GM19043 (cell line): ENCODE measurements at regions not wholly inside any gene's neighbourhood (a gene's known extent, or its start where the extent isn't known, plus 50 kb on each side); places are given as distances from the start of the nearest gene placed in this dataset.
"Not testable (repeated sequence)": the region's sequence is repeated elsewhere in the genome, so short reads cannot be mapped to it uniquely, and the experiment has no call there.

Experiments used
- ATAC-seq: cut with Tn5 transposase; IDR thresholded peaks from one replicate; pipeline ENCODE4 v1.9.1; 2021; ENCODE audit warnings: low read depth; ENCODE audit not compliant: unreplicated experiment

DNA sequence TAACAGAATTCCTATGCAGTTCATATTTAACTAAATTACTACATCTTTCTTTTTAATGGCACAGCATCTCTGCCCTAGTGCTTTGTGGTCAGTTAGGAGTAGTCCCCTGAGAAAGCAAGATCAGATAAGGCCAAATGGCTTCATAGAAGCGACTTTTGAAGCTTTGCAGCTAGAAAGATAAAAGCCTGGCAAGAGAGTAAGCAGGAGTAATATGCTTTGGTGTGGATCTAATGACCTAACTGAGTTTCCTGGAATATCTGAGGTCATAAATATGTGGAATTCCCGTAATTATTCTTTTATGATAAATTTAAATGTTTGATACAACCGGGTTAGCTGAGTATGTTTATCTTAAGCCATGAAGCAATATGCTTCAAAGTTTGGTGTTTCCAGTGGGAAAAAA is 374.9 kb upstream of the LRRC3B start:
- ATAC-seq = no peak

DNA sequence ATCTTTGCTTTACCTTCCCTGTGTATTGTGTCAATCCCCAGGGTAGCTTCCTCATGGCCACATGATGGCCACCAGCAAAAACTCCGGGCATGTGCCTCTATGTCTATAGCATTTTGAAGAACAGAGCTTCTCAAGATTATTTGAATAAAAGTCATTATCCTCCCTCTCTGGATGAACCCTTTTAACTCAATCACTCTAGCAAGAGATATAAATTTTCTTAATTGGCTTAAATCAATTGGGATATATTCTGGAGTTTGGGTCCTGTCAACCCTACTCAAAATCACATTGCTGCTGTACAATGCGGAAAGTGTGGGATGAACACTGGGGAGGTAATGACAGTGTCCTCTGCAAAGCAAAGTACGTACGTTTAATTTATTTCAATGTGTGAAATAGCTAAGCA is 370.6 kb upstream of the LRRC3B start:
- no peak for ATAC-seq

DNA sequence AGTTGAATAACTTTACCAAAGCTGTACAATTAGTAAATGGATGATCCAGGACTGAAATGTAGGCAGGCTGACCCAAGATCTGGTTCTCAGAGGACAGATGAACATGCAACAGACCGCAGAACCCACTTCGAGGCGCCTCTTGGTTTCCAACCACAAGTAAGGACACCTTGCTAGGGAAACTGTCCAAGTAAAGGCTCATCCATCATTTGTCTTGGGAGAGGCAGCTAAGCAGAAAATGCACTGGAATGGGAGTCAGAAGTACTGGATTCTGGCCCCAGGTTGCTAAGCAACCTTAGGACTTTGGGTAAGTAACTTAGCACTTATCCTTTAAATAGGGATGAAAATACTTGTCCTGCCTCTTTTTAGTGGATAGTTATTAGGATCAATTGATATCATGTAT is 366.3 kb upstream of the LRRC3B start:
- ATAC-seq = no peak

DNA sequence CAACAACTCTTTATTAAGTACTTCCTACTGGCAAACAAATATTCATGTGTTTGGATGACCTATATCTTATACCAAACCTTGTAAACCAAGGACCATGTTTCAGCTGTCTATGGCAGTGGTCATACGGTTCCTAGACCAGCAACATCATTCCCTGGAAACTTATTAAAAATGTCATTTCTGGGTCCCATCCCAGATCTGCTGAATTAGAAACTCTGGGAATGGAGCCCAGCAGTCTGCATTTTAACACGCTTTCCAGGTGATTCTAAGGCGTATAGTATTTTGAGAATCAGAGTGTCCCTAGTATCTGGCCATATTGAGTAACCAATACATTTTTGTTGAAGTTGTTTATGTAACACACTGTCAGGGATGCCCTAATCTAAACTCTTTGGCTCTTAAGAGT is 363.4 kb upstream of the LRRC3B start:
- ATAC-seq = no peak

DNA sequence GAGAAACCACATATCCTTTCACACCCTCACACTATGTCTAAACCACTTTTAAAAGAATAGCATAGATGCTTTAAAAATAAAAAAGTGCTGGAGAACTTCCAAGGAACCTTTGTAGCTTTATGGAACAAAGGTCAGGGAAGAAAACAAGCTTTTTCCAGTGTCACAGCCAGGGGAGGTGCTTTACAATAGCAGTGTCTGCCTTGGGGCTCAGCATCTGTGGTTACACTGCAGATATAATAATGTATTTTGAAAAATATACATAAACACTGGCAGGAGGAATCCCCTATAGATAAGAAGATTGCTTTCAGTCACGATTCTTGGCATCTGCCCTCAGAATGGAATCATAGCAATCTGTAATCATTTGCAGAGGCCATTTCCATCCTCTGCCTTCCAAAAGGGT is 362.4 kb upstream of the LRRC3B start:
- ATAC-seq = no peak

DNA sequence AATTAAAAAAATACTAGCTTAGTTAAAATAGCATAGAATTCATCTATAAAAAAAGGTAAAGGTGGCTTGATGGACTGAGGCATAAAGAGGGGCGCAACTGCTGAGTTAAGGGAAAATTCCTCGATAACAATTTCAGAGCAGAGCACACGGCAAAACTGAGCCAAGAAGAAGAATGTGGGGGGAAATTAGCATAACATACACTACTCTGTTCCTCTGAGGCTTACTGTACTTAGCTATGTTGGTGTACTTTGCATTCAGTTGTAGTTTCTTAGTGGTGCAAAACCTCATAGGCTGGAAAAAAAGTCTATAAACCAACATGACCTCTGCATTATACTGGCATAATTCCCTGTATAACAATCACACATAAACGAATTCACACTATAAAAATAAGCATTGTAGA is 357.9 kb upstream of the LRRC3B start:
- no peak for ATAC-seq

DNA sequence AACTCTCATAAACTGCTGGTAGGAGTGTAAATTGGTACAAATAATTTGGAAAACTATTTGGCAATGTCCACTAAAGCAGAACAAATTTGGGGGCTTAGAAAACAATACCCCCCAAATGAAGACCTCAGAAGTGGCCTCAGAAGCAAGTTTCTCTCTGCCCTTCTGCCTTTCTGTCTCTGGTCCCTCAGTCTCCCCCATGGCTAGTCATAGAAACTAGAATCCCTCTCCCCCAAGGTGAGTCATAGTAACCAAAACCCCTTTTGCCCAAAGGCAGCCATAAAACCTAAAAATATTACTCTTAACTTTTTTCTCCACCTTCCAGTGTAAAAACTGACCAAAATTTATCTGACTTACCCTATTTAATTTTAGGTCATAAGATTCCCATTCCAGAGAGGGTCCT is 350.7 kb upstream of the LRRC3B start:
- ATAC-seq = no peak

DNA sequence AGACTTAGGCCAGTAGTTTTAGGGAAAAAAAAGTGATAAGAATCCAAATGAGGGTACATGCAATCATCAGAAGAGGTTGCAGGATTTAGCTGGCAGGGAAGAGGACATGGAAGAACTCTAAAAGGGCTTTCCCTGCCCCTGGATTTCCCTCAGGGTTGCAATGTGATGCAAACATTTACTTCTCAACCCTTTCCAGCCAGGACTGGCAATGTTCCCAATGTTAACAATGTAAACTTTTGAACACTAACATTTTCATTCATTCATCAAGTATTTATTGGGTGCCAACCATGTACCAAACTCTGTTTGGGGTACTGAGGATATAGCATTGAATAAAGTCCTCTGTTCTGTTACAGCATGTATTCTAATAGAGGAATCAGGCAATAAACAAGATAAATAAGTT is 349.4 kb upstream of the LRRC3B start:
- ATAC-seq = no peak

DNA sequence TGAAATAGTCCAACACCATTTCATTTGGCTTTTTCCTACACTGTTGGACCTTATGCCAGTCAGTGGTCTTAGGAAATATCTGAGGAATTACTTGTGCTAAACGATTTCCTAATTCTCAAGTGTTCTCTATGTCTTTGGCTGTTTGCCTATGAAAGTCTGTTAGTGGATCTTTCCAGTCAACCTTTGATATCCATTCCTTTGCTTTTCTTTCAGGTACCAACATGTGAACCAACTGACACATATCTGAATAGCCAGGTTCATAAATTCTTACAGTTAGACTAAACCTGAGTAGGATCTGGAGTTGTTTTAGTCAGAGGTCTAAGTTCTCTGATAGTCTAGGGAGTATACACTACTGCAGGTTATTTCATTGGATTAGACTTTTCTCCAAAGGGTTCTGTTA is 343.5 kb upstream of the LRRC3B start:
- ATAC-seq = no peak

DNA sequence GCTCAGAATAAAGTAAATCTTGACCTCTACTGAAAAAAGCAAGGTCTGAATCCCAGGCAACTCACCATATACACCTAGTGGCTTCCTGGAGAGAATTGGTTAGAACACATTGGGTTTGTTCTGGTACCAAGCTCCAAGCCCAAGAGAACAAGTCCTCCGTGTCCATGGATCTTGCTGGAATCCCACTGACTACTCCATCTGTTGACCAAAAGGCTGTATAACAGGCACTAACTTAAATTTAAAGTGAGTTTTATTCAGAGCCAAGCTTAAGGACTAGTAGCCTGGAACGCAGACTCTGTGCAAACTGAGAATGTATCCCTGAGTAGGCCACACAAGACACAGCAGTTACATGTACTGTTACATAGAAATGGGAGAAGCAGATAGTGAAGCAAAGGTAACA is 342.1 kb upstream of the LRRC3B start:
- no peak for ATAC-seq

DNA sequence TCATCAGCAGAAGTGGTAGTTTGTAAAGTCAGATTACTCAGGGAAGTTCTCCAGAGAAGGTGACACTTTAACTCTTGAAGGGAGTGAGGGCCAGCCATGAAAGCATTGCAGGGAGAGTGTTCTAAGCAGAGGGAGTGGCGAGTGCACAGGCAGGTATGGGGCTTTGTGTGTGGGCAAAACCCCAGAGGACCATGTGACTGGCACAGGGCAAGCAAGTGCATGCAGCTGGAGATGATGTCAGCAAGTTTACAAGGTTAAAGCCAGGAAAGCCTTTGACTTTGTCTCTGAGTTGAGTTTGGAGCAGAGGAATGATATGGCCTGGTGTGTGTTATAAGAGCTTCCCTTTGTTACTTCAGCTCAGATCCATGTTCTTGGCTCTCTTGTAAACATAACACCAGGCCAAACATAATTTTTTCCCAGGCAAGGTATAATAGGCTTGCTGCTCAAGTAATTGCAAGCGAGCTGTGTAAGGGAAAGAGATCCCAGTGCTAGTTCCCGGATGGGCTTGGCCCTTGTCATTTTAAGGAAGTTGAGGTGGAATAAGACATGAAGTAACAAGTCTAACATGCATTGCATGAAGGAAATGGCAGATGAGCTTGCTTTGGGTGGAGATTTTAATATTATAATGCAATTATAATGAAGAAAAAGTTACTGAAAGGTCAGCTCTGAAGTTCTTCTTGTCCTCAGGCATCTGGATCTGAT is 341.1 kb upstream of the LRRC3B start:
- ATAC-seq = no peak

DNA sequence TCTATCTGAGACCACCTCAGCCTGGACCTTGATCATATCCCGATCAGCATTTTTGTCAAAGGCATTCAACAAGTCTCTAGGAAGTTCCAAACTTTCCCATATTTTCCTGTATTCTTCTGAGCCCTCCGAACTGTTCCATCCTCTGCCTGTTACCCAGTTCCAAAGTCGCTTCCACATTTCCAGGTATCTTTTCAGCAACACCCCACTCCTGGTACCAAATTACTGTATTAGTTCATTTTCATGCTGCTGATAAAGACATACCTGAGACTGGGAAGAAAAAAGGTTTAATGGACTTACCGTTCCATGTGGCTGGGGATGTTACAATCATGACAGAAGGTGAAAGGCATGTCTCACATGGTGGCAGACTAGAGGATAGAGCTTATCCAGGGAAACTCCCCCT is 338.1 kb upstream of the LRRC3B start:
- ATAC-seq = not testable (repeated sequence)

DNA sequence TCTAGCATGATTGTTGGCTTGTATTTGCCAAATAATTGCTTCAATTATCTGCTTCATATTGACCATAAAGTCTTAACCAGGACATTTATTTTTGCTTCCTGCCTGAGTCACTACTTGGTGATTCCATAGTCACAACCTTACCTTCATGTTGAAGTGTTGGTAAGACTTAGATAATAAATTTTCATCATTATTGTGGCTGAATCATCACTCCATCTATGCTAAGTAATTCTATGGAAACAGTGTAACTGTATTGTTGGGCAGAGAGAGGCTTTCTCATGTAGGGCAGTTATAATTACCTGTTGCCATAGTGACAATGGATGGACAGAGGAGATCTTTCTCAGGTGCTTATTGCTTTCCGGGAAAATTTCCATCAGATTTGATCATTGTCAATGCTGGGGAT is 330.7 kb upstream of the LRRC3B start:
- ATAC-seq = no peak

DNA sequence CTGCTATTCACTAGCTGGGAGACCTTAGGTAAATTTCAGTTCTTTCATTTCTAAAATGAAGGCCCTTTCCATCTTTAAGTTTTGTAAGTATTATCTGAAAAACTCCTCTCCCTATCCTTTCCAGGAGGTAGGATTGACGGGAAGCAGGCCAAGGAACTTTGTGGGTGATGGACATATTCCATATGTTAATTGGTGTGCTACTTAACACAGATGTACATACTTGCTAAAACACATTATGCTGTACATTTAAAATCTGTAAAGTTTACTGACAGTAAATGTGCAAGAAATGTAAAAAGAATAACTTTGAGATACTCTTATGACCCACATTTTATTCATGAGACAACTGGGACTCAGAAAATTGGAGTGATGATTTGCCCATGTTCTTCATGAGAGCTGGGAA is 329.8 kb upstream of the LRRC3B start:
- no peak for ATAC-seq

DNA sequence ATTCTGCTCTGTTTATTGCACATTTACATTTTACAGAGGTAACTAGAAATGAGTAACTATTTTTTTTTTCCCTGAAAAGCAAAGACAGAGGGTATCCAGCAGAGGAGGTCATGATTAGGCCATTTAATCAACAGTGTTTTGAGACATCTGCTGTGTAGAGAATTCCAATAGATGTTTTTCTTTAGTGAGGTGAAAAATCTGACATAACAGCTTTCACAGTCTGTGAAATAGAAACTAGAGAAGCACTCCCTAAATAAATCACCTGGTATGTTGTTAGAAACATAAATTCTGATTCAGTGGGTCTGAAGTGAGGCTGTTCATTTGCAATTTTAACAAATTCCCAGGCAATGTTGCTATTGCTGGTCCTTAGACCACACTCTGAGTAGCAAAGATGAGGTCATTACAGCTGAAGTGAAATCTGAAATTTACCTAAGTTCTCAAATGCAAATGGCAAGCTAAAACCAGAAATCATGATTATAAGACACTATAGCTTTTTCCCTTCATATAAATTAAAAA is 329.2 kb upstream of the LRRC3B start:
- no peak for ATAC-seq

DNA sequence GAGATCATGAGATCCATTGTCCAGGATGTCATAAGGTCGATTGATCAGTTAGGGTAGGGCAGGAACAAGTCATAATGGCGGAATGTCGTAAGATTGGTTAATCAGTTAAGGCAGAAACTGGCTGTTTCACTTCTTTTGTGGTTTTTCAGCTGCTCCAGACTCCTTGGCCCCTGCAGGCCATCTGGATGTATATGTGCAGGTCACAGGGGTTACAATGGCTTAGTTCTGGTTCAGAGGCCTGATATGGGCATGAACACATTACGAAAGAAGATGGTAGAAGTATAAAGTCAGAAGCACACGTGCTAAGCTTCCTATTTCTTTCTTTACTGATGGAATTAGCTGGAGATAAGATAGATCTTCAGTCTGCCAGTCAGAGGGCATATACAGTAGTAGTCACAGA is 315.4 kb upstream of the LRRC3B start:
- ATAC-seq = no peak

DNA sequence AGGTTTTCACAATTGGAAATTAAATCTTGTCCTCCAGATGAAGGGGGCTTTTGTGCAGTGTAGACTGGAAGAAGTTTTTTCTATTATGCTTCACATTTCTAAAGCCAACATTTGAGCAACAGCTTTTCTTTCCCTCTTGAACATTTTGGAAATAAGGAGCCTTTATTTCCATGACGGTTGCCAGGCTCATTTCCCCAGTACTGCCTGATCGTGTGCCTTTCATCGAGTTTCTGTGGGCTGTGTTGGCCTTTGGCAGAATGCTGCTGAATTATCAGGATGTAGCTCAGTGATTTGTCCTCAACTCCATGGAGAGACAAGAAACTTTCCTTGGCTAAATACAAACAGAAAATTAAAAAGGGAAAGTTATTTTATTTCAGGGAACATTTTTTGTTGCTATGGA is 314.8 kb upstream of the LRRC3B start:
- no peak for ATAC-seq

DNA sequence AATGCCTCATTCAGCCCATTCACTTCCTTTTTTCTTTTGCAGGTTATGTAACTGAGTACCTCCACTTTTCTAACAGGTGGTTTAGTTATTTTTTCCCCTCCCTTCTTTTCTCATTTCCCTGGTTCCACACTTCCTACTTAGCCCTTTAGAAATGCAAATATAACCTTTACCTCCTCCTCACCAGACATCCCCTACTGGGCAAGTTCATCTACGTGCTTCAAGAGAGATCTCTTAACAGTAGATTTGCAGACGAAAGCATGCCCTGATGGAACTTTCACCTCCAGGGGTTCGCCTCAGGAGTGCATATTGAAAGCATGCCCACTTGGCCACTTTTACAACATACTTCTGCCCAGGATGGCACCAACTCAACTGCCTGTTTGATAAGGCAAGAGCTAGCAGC is 314.1 kb upstream of the LRRC3B start:
- ATAC-seq = no peak

DNA sequence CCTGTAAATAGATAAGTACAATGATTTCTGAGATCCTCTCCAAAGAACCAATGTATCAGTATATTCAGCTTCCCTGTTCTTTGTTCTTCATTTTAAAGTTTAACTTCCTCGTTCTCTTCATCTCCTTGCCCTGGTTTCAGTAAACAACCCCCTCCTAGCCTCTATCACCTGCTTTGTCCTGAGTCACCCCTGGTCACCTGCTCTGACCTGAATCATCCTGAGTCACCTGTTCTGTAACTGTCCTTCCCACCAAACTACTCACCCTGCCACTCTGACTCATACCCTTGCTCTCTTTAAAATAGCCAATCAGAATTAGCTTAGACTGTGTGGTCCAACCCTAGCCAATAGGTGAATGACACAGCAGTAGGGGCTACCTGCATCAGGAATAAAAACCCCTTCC is 313.0 kb upstream of the LRRC3B start:
- not testable (repeated sequence) for ATAC-seq

DNA sequence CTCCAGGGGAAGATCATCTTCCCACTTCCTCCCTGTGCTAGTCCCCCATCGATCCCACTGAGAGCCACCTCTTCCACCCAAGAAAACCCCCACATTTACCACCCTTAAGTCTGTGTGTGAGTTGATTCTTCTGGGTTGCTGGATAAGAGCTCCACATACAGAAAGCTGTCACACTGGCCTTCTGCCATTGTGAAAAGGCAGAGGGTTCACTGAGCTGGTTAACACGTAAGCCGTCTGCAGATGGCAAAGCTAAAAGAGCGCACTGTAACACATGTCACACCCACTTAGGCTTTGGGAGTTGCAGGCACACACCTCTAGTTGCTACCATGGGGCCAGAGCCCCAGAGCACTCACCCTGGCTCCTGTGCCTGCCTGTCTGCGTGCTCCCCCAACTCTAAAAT is 309.8 kb upstream of the LRRC3B start:
- no peak for ATAC-seq

DNA sequence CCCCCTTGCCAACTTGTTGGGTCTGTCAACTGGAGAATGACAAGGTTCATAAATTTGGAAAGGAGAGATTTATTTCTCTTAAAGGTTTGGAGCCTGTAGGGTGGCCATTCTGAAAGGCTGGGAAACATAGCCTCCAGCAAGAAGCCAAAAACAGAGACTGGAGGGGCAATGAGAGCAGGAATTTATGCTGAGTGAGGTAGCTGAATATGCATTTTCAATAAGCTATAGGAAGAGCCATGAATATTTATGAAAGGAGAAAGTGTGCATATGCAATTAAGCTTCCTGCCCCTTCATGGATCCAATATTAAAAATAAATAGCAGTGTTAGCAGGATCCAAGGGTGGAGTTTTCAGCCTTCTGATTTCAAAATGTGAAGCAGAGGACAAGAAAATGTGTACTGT is 306.1 kb upstream of the LRRC3B start:
- ATAC-seq = no peak

DNA sequence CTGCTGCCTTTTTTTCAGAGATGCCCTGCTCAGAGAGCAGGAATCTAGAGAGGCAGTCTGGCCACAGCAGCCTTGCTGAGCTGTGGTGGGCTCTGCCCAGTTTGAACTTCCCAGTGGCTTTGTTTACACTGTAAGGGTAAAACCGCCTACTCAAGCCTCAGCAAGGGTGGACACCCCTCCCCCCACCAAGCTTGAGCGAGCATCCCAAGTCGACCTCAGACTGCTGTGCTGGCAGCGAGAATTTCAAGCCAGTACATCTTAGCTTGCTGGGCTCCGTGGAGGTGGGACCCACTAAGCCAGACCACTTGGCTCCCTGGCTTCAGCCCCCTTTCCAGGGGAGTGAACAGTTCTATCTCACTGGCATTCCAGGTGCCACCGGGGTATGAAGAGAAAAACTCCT is 298.8 kb upstream of the LRRC3B start:
- ATAC-seq = not testable (repeated sequence)

DNA sequence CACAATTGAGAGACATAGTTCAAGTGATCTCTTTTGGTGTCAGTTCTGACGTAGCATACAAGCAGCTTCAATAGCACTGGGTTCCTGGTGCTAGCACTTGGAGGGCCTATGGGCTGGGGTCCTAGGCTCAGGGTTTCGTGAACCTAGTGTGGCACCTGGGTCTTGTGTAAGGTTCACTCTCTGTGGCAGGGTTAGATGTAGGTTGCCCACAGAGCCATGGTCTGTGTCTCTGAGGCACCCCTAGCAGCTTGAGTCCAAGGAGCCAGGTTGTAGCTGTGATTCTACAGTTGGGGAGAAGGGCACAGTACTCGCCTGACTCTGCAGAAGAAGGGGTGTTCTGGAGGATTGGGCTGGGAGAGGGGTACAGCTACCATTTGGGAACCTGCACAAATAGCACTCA is 282.6 kb upstream of the LRRC3B start:
- ATAC-seq = no peak
